Endothelial cell of umbilical vein (primary cell): ENCODE measurements at regions not wholly inside any gene's neighbourhood (a gene's known extent, or its start where the extent isn't known, plus 50 kb on each side); places are given as distances from the start of the nearest gene placed in this dataset.
"Not testable (repeated sequence)": the region's sequence is repeated elsewhere in the genome, so short reads cannot be mapped to it uniquely, and the experiment has no call there.

Experiments
- BruUV-seq: library from RNA; stranded (reverse); fragments of 400-500 nt; replicated peaks from 2 replicates; lab custom pipeline; 2021; lab: Mats Ljungman, UMichigan
- CTCF ChIA-PET: fragments of 300-600, 350-600 bp; sonication (Branson Sonifier 250); formaldehyde crosslinking; loops from one replicate; lab custom pipeline; 2021; ENCODE audit warnings: antibody characterized with exemption, inconsistent platforms; lab: Charles Lee
- POLR2A ChIA-PET: fragments of 300-600, 350-600 bp; sonication (Branson Sonifier 250); formaldehyde crosslinking; loops from one replicate; lab custom pipeline; 2021; ENCODE audit warnings: antibody characterized with exemption, inconsistent platforms; lab: Charles Lee
- DNase-seq: peaks from one replicate; pipeline ENCODE4 v3.0.0-alpha.2; 2011; ENCODE audit warnings: low read depth, low spot score
- FAIRE-seq: peaks from 2 replicates; lab custom pipeline; 2011; peaks lifted over from hg19 to GRCh38; lab: Jason Lieb, UNC
- H2AFZ ChIP-seq: 2 replicates; pipeline ENCODE4 v1.6.0; 2012; ENCODE audit warnings: low read depth, low read length, control low read depth, inconsistent platforms
- H3K27ac ChIP-seq: 2 replicates; pipeline ENCODE4 v1.5.1; 2011; ENCODE audit warnings: low read depth, mild to moderate bottlenecking, control low read depth, low read length, moderate library complexity; ENCODE audit not compliant: insufficient read depth
- H3K27me3 ChIP-seq, 2 experiments: 2 replicates each; pipeline versions ENCODE4 v1.6.0 to v1.6.1; 2011; ENCODE audit warnings: low read length in 2 of 2, mixed read lengths in 1 of 2; ENCODE audit not compliant: control insufficient read depth in 2 of 2, insufficient read depth in 2 of 2
- H3K36me3 ChIP-seq, 2 experiments: 2 replicates in 1 of 2; 3 replicates in 1 of 2; pipeline ENCODE4 v1.5.1; 2011; ENCODE audit warnings: low read length in 2 of 2, mild to moderate bottlenecking in 1 of 2, moderate library complexity in 1 of 2; ENCODE audit not compliant: control insufficient read depth in 2 of 2, insufficient read depth in 2 of 2; ENCODE audit errors: extremely low read depth in 1 of 2
- H3K4me1 ChIP-seq: 3 replicates; pipeline ENCODE4 v1.5.1; 2011; ENCODE audit warnings: mild to moderate bottlenecking, low read length; ENCODE audit not compliant: control insufficient read depth, insufficient read depth; ENCODE audit errors: extremely low read depth
- H3K4me2 ChIP-seq: 2 replicates; pipeline ENCODE4 v1.6.1; 2011; ENCODE audit warnings: low read length, control low read depth, mixed read lengths; ENCODE audit not compliant: insufficient read depth
- H3K4me3 ChIP-seq, 3 experiments: fragments of 200-600 bp in 1 of 3; sonication (generic), shearing (Covaris generic) in 1 of 3; replicated peaks in 1 of 3; 2 replicates each; pipeline ENCODE4 v1.5.1; 2011 to 2016; ENCODE audit warnings: control low read depth in 3 of 3, low read length in 3 of 3, mild to moderate bottlenecking in 2 of 3, inconsistent platforms in 1 of 3, low read depth in 1 of 3, moderate library complexity in 1 of 3; ENCODE audit not compliant: insufficient read depth in 1 of 3
- H3K79me2 ChIP-seq: 2 replicates; pipeline ENCODE4 v1.6.0; 2012; ENCODE audit warnings: low read length, inconsistent platforms; ENCODE audit not compliant: control insufficient read depth, insufficient read depth
- H3K9ac ChIP-seq: replicated peaks from 2 replicates; pipeline ENCODE3; 2011; ENCODE audit warnings: low read length, control low read depth; ENCODE audit not compliant: insufficient read depth; ENCODE audit errors: extremely low read depth
- H3K9me1 ChIP-seq: replicated peaks from 3 replicates; pipeline ENCODE4 v1.6.0; 2011; ENCODE audit warnings: mild to moderate bottlenecking, low read length; ENCODE audit not compliant: control insufficient read depth, insufficient read depth; ENCODE audit errors: extremely low read depth
- H3K9me3 ChIP-seq: replicated peaks from 2 replicates; pipeline ENCODE4 v1.5.1; 2012; ENCODE audit warnings: low read length, inconsistent platforms; ENCODE audit not compliant: control insufficient read depth, insufficient read depth
- H4K20me1 ChIP-seq: replicated peaks from 2 replicates; pipeline ENCODE3; 2011; ENCODE audit warnings: mild to moderate bottlenecking, low read length; ENCODE audit not compliant: control insufficient read depth, insufficient read depth; ENCODE audit errors: extremely low read depth
- EZH2 ChIP-seq: IDR thresholded peaks from 2 replicates; pipeline ENCODE4 v1.6.1; 2012; ENCODE audit warnings: borderline replicate concordance, low read depth, mild to moderate bottlenecking, moderate library complexity, low read length, inconsistent platforms; ENCODE audit not compliant: severe bottlenecking
- FOS ChIP-seq: IDR thresholded peaks from 2 replicates; pipeline ENCODE4 v1.6.1; 2011; ENCODE audit warnings: mild to moderate bottlenecking, low read length, moderate library complexity, borderline replicate concordance; ENCODE audit not compliant: insufficient read depth
- GATA2 ChIP-seq: IDR thresholded peaks from 2 replicates; pipeline ENCODE4 v1.7.0; 2011; ENCODE audit warnings: low read depth, mild to moderate bottlenecking, moderate library complexity, mixed read lengths, low read length; ENCODE audit not compliant: insufficient read length, insufficient read depth
- JUN ChIP-seq: IDR thresholded peaks from 2 replicates; pipeline ENCODE4 v1.6.1; 2011; ENCODE audit warnings: borderline replicate concordance, low read depth; ENCODE audit not compliant: insufficient read length, insufficient read depth
- MYC ChIP-seq: IDR thresholded peaks from one replicate; pipeline ENCODE4 v1.6.1; 2011; ENCODE audit warnings: mild to moderate bottlenecking, low read depth, low read length
- POLR2A ChIP-seq: IDR thresholded peaks from 2 replicates; pipeline ENCODE4 v1.6.1; 2012; ENCODE audit warnings: low read depth, mild to moderate bottlenecking, control low read depth, low read length
- POLR2AphosphoS5 ChIP-seq: IDR thresholded peaks from 2 replicates; pipeline ENCODE4 v1.6.1; 2012; ENCODE audit warnings: low read depth, mild to moderate bottlenecking, control low read depth, low read length, moderate library complexity; ENCODE audit not compliant: insufficient read depth
- dilution Hi-C: fragments of 300-500 bp; cut with MboI; formaldehyde crosslinking; loops from one replicate; pipeline ENCODE4 v1.15.0; 2019; ENCODE audit warnings: low sequenced_read_pairs; ENCODE audit not compliant: extremely low pct_ligation_motif_present
- intact Hi-C: fragments of 100-400 bp; cut with micrococcal nuclease; formaldehyde crosslinking; loops from one replicate; pipeline ENCODE4 v1.10.0; 2022
- TF ChIP-seq, protein P1 (sequence below): IDR thresholded peaks from 2 replicates; pipeline ENCODE4 v1.6.1; 2011; ENCODE audit not compliant: insufficient read depth, insufficient read length
- TF ChIP-seq, protein P2 (sequence below), 2 donors: IDR thresholded peaks; 1 replicate in 1 of 2; 2 replicates in 1 of 2; pipeline ENCODE4 v1.5.1; 2011; ENCODE audit warnings: low read length in 2 of 2, mild to moderate bottlenecking in 2 of 2, moderate library complexity in 2 of 2, control low read depth in 1 of 2, inconsistent platforms in 1 of 2, low read depth in 1 of 2; ENCODE audit not compliant: insufficient read depth in 1 of 2; ENCODE audit errors: extremely low read depth in 1 of 2

GRCh38 chr6:51153109-51153508 is 334.4 kb downstream of the TFAP2B start:
- ChIA-PET POLR2A (no interaction called here), CTCF (interaction anchor here (1.3 kb wide), 1 partner anchor 131 kb away, joined by 3 read pairs; no protein-coding TSS in a partner anchor)
- Histone ChIP-seq H3K79me2 (no peaks in the 10 kb centered on the region), H3K4me2 (no peak overlapping the region), H3K9ac (no peak overlapping the region), H3K36me3 (no peaks in the 10 kb centered on the region), H2AFZ (no peak overlapping the region), H3K27me3 (no peaks in the 10 kb centered on the region), H3K4me3 (no peak overlapping the region), H3K9me3 (no peaks in the 10 kb centered on the region), H3K4me1 (no peaks in the 10 kb centered on the region), H3K9me1 (no peaks in the 10 kb centered on the region), H3K27ac (no peak overlapping the region), H4K20me1 (no peaks in the 10 kb centered on the region)
- DNase-seq, result no peak
- intact Hi-C loops, result no loop called here
- TF ChIP-seq, protein P1, sequence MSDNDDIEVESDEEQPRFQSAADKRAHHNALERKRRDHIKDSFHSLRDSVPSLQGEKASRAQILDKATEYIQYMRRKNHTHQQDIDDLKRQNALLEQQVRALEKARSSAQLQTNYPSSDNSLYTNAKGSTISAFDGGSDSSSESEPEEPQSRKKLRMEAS, result no peak
- TF ChIP-seq POLR2AphosphoS5 (no peak), GATA2 (no peak), JUN (no peak), EZH2 (no peak), MYC (no peak), FOS (no peak), POLR2A (no peak)
- TF ChIP-seq, protein P2, sequence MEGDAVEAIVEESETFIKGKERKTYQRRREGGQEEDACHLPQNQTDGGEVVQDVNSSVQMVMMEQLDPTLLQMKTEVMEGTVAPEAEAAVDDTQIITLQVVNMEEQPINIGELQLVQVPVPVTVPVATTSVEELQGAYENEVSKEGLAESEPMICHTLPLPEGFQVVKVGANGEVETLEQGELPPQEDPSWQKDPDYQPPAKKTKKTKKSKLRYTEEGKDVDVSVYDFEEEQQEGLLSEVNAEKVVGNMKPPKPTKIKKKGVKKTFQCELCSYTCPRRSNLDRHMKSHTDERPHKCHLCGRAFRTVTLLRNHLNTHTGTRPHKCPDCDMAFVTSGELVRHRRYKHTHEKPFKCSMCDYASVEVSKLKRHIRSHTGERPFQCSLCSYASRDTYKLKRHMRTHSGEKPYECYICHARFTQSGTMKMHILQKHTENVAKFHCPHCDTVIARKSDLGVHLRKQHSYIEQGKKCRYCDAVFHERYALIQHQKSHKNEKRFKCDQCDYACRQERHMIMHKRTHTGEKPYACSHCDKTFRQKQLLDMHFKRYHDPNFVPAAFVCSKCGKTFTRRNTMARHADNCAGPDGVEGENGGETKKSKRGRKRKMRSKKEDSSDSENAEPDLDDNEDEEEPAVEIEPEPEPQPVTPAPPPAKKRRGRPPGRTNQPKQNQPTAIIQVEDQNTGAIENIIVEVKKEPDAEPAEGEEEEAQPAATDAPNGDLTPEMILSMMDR (IDR thresholded peaks at IDR 0.05; ENCODE audit: extremely low read depth in 1 of 2, insufficient read depth in 1 of 2, low read depth in 1 of 2, low read length in 2 of 2), result no peak
- no TSS peak for BruUV-seq
- FAIRE-seq, result no peak
- dilution Hi-C loops, result no loop called here

GRCh38 chr6:51154925-51155324 is 336.3 kb downstream of the TFAP2B start:
- POLR2A ChIA-PET, FAIRE-seq, H3K4me1 ChIP-seq, H3K9ac ChIP-seq, H2AFZ ChIP-seq, H3K9me3 ChIP-seq, CTCF ChIA-PET, intact Hi-C loops, H3K4me3 ChIP-seq, H3K9me1 ChIP-seq, H3K4me2 ChIP-seq, H3K27ac ChIP-seq, H3K27me3 ChIP-seq, BruUV-seq, H3K36me3 ChIP-seq, H4K20me1 ChIP-seq, dilution Hi-C loops, H3K79me2 ChIP-seq, DNase-seq: not testable (repeated sequence)

DNA sequence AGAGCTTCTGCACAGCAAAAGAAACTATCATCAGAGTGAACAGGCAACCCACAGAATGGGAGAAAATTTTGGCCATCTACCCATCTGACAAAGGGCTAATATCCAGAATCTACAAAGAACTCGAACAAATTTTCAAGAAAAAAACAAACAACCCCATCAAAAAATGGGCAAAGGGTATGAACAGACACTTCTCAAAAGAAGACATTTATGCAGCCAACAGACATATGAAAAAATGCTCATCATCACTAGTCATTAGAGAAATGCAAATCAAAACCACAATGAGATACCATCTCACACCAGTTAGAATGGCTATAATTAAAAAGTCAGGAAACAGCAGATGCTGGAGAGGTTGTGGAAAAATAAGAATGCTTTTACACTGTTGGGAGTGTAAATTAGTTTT is 340.6 kb downstream of the TFAP2B start:
- H3K9ac ChIP-seq, H3K4me1 ChIP-seq, FAIRE-seq, H3K36me3 ChIP-seq, H3K79me2 ChIP-seq, H3K4me2 ChIP-seq, H4K20me1 ChIP-seq, BruUV-seq, H3K9me3 ChIP-seq, dilution Hi-C loops, DNase-seq, POLR2A ChIA-PET, H3K4me3 ChIP-seq, H3K9me1 ChIP-seq, H2AFZ ChIP-seq, CTCF ChIA-PET, intact Hi-C loops, H3K27me3 ChIP-seq, H3K27ac ChIP-seq: not testable (repeated sequence)
